NCI-H69 (cell line): ENCODE measurements at regions not wholly inside any gene's neighbourhood (a gene's known extent, or its start where the extent isn't known, plus 50 kb on each side); places are given as distances from the start of the nearest gene placed in this dataset.

Experiments
- DNase-seq: peaks from one replicate; lab custom pipeline; 2025; lab: John Stamatoyannopoulos, UW

- no peak for DNase-seq
Measured at GRCh38 chrX:116226665-116227484, 56.3 kb downstream of the AGTR2 start.

- DNase-seq: no peak
Measured at GRCh38 chrX:116230130-116230898, 59.8 kb downstream of the AGTR2 start.

GRCh38 chrX:116232833-116233232 lies 62.3 kb downstream of the AGTR2 start:
- DNase-seq: no peak

- no peak for DNase-seq
Measured at GRCh38 chrX:116236666-116237065, 66.1 kb downstream of the AGTR2 start.

- no peak for DNase-seq
Measured at GRCh38 chrX:116238093-116238492, 67.5 kb downstream of the AGTR2 start.

GRCh38 chrX:116238567-116239255 lies 68.2 kb downstream of the AGTR2 start:
- DNase-seq: no peak

GRCh38 chrX:116239944-116240840 lies 69.6 kb downstream of the AGTR2 start:
- DNase-seq: peak; percentile 42

GRCh38 chrX:116241001-116241400 lies 70.5 kb downstream of the AGTR2 start:
- DNase-seq: no peak

- no peak for DNase-seq
Measured at GRCh38 chrX:116243039-116243438, 72.5 kb downstream of the AGTR2 start.

GRCh38 chrX:116246261-116246660 lies 75.7 kb downstream of the AGTR2 start:
- no peak for DNase-seq

- no peak for DNase-seq
Measured at GRCh38 chrX:116267511-116268040, 97.0 kb downstream of the AGTR2 start.

- no peak for DNase-seq
Measured at GRCh38 chrX:116272322-116272721, 101.8 kb downstream of the AGTR2 start.

- no peak for DNase-seq
Measured at GRCh38 chrX:116272861-116273260, 102.3 kb downstream of the AGTR2 start.

GRCh38 chrX:116276261-116276660 lies 105.7 kb downstream of the AGTR2 start:
- no peak for DNase-seq

- DNase-seq: no peak
Measured at GRCh38 chrX:116277351-116278225, 107.0 kb downstream of the AGTR2 start.

GRCh38 chrX:116278826-116279225 lies 108.3 kb downstream of the AGTR2 start:
- DNase-seq: no peak

- DNase-seq: no peak
Measured at GRCh38 chrX:116281106-116281505, 110.6 kb downstream of the AGTR2 start.

GRCh38 chrX:116282751-116283150 lies 112.2 kb downstream of the AGTR2 start:
- no peak for DNase-seq

- peak; percentile 0 for DNase-seq
Measured at GRCh38 chrX:116284400-116284799, 113.9 kb downstream of the AGTR2 start.

GRCh38 chrX:116285501-116285900 lies 115.0 kb downstream of the AGTR2 start:
- DNase-seq: no peak
